ENCODE measurements at regions not wholly inside any gene's neighbourhood (a gene's known extent, or its start where the extent isn't known, plus 50 kb on each side); places are given as distances from the start of the nearest gene placed in this dataset.

GRCh38 chr14:26204728-26205479, 392.9 kb downstream of the NOVA1 start:
- POLR2A ChIA-PET = no interaction called here
- CTCF ChIA-PET = no interaction called here
- no peak for TF ChIP-seq CTCF (IDR thresholded peaks at IDR 0.05; ENCODE audit: insufficient read depth, low read length, missing control alignments)
- no peak overlapping the region for H3K4me3 ChIP-seq (ENCODE audit: low read depth, low read length)
- no peak for DNase-seq (ENCODE audit: low read depth, low spot score)

- TF ChIP-seq CTCF (IDR thresholded peaks at IDR 0.05; ENCODE audit: insufficient read depth, low read length, missing control alignments) = no peak
- POLR2A ChIA-PET = no interaction called here
- CTCF ChIA-PET = no interaction called here
- no peak overlapping the region for H3K4me3 ChIP-seq (ENCODE audit: low read depth, low read length)
- DNase-seq (ENCODE audit: low read depth, low spot score) = no peak
Measured at GRCh38 chr14:26204366-26204727, 393.5 kb downstream of the NOVA1 start.

GRCh38 chr14:26200687-26201086, 397.1 kb downstream of the NOVA1 start:
- no peak overlapping the region for H3K4me3 ChIP-seq (ENCODE audit: low read depth, low read length)
- CTCF ChIA-PET = no interaction called here
- no peak for TF ChIP-seq CTCF (IDR thresholded peaks at IDR 0.05; ENCODE audit: insufficient read depth, low read length, missing control alignments)
- POLR2A ChIA-PET = no interaction called here
- no peak for DNase-seq (ENCODE audit: low read depth, low spot score)

GRCh38 chr14:26199590-26200370, 398.1 kb downstream of the NOVA1 start:
- POLR2A ChIA-PET = no interaction called here
- H3K4me3 ChIP-seq (ENCODE audit: low read depth, low read length) = no peak overlapping the region
- DNase-seq (ENCODE audit: low read depth, low spot score) = no peak
- TF ChIP-seq CTCF (IDR thresholded peaks at IDR 0.05; ENCODE audit: insufficient read depth, low read length, missing control alignments) = no peak
- CTCF ChIA-PET = no interaction called here

GRCh38 chr14:26199096-26199495, 398.7 kb downstream of the NOVA1 start:
- no peak for DNase-seq (ENCODE audit: low read depth, low spot score)
- ChIA-PET POLR2A (no interaction called here), CTCF (no interaction called here)
- no peak overlapping the region for H3K4me3 ChIP-seq (ENCODE audit: low read depth, low read length)
- TF ChIP-seq CTCF (IDR thresholded peaks at IDR 0.05; ENCODE audit: insufficient read depth, low read length, missing control alignments) = no peak

GRCh38 chr14:26194816-26195215, 403.0 kb downstream of the NOVA1 start:
- H3K4me3 ChIP-seq (ENCODE audit: low read depth, low read length) = no peak overlapping the region
- CTCF ChIA-PET = no interaction called here
- POLR2A ChIA-PET = no interaction called here
- no peak for TF ChIP-seq CTCF (IDR thresholded peaks at IDR 0.05; ENCODE audit: insufficient read depth, low read length, missing control alignments)
- no peak for DNase-seq (ENCODE audit: low read depth, low spot score)
